ENCODE measurements at regions not wholly inside any gene's neighbourhood (a gene's known extent, or its start where the extent isn't known, plus 50 kb on each side); places are given as distances from the start of the nearest gene placed in this dataset.

- Histone ChIP-seq H3K27ac (ENCODE audit: low read depth in 1 of 2, low read length in 2 of 2) (no peak overlapping the region), H3K4me1 (ENCODE audit: insufficient read depth, low read length) (no peaks in the 10 kb centered on the region), H3K9me3 (ENCODE audit: control insufficient read depth in 1 of 2, insufficient read depth in 1 of 2, low read length in 2 of 2) (no peaks in the 10 kb centered on the region), H3K4me3 (ENCODE audit: low read length) (no peak overlapping the region), H3K36me3 (ENCODE audit: insufficient read depth, low read length) (no peaks in the 10 kb centered on the region), H3K27me3 (ENCODE audit: control insufficient read depth in 1 of 2, insufficient read depth in 2 of 2, low read length in 2 of 2) (no peaks in the 10 kb centered on the region)
- DNase-seq (no peak), ATAC-seq (ENCODE audit: poor library complexity) (no peak)
- no peak for TF ChIP-seq CTCF (IDR thresholded peaks at IDR 0.05)
- POLR2A ChIA-PET = no interaction called here
- no peak overlapping the region for H3K4me3 Mint-ChIP-seq
- H3K27me3 Mint-ChIP-seq = no peaks in the 10 kb centered on the region
- intact Hi-C loops (cut with DNase I, micrococcal nuclease) = no loop called here
- H3K27ac Mint-ChIP-seq = no peak overlapping the region
- CTCF ChIA-PET = no interaction called here
- no peaks in the 10 kb centered on the region for H3K36me3 Mint-ChIP-seq (ENCODE audit: low read depth)
- no peaks in the 10 kb centered on the region for H3K9me3 Mint-ChIP-seq
- no peaks in the 10 kb centered on the region for H3K4me1 Mint-ChIP-seq (ENCODE audit: low read depth)
These were observed 369.6 kb downstream of the OTOL1 start for GRCh38 chr3:161866176-161866575.

GRCh38 chr3:161875483-161875882 lies 378.9 kb downstream of the OTOL1 start:
- Mint-ChIP-seq H3K4me1 (ENCODE audit: low read depth) (no peaks in the 10 kb centered on the region), H3K36me3 (ENCODE audit: low read depth) (no peaks in the 10 kb centered on the region), H3K27ac (no peak overlapping the region), H3K4me3 (no peak overlapping the region), H3K9me3 (peaks cover 6% of the 10 kb centered on the region), H3K27me3 (no peaks in the 10 kb centered on the region)
- Histone ChIP-seq H3K4me1 (ENCODE audit: insufficient read depth, low read length) (no peaks in the 10 kb centered on the region), H3K27ac (ENCODE audit: low read depth in 1 of 2, low read length in 2 of 2) (no peak overlapping the region), H3K9me3 (ENCODE audit: control insufficient read depth in 1 of 2, insufficient read depth in 1 of 2, low read length in 2 of 2) (no peaks in the 10 kb centered on the region), H3K4me3 (ENCODE audit: low read length) (no peak overlapping the region), H3K36me3 (ENCODE audit: insufficient read depth, low read length) (no peaks in the 10 kb centered on the region), H3K27me3 (ENCODE audit: control insufficient read depth in 1 of 2, insufficient read depth in 2 of 2, low read length in 2 of 2) (no peaks in the 10 kb centered on the region)
- no peak for DNase-seq
- POLR2A ChIA-PET = no interaction called here
- no peak for TF ChIP-seq CTCF (IDR thresholded peaks at IDR 0.05)
- ATAC-seq (ENCODE audit: poor library complexity) = no peak
- intact Hi-C loops (cut with DNase I, micrococcal nuclease) = no loop called here
- CTCF ChIA-PET = no interaction called here

GRCh38 chr3:161879470-161879869 lies 382.9 kb downstream of the OTOL1 start:
- Histone ChIP-seq H3K9me3 (ENCODE audit: control insufficient read depth in 1 of 2, insufficient read depth in 1 of 2, low read length in 2 of 2) (peaks cover 0 to 4% of the 10 kb centered on the region in 2 experiments), H3K27ac (ENCODE audit: low read depth in 1 of 2, low read length in 2 of 2) (no peak overlapping the region), H3K27me3 (ENCODE audit: control insufficient read depth in 1 of 2, insufficient read depth in 2 of 2, low read length in 2 of 2) (no peaks in the 10 kb centered on the region), H3K4me3 (ENCODE audit: low read length) (no peak overlapping the region), H3K4me1 (ENCODE audit: insufficient read depth, low read length) (no peaks in the 10 kb centered on the region), H3K36me3 (ENCODE audit: insufficient read depth, low read length) (no peaks in the 10 kb centered on the region)
- Mint-ChIP-seq H3K36me3 (ENCODE audit: low read depth) (no peaks in the 10 kb centered on the region), H3K27ac (no peak overlapping the region), H3K4me3 (no peak overlapping the region), H3K4me1 (ENCODE audit: low read depth) (no peaks in the 10 kb centered on the region), H3K9me3 (peaks cover 11% of the 10 kb centered on the region), H3K27me3 (no peaks in the 10 kb centered on the region)
- ATAC-seq (ENCODE audit: poor library complexity) (no peak), DNase-seq (no peak)
- intact Hi-C loops (cut with DNase I, micrococcal nuclease) = no loop called here
- ChIA-PET POLR2A (no interaction called here), CTCF (no interaction called here)
- TF ChIP-seq CTCF (IDR thresholded peaks at IDR 0.05) = no peak

All from CD4-positive, alpha-beta T cell (primary cell).